Stimulated activated CD4-positive, alpha-beta T cell treated with anti-CD3 and anti-CD28 coated beads, TNF-alpha, amount 100 ng/mL, for 1 hour (primary cell): ENCODE measurements at regions not wholly inside any gene's neighbourhood (a gene's known extent, or its start where the extent isn't known, plus 50 kb on each side); places are given as distances from the start of the nearest gene placed in this dataset.
"Not testable (repeated sequence)": the region's sequence is repeated elsewhere in the genome, so short reads cannot be mapped to it uniquely, and the experiment has no call there.

Experiments used
- DNase-seq, 3 donors: peaks; one replicate each; pipeline ENCODE4 v3.0.0-alpha.2; 2020; ENCODE audit warnings: low read depth in 3 of 3, low spot score in 1 of 3

DNA sequence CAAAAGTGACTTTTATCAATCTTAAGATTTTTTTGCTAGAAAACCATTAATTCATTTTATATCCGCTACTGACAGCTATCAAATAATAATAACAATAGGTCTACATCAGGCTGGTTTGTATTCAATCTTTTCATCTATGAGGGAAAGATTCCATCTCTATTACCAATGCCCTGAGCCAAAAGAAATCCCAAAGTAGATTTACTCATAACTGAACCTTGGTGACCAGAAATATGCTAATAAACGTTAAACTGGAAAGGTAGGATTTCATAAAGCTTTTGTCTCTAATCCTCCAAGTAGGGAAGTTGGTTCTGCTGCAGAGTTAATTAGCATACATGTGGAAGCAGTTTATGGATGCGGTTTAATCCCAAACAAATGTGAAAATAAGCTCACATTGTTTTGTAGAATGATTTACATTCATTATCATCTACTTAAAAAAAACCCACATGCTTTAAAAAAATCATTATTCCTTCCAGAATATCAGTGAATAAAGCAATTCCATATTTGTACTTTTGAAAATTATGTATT lies 715.5 kb downstream of the CETN3 start:
- no peak for DNase-seq

DNA sequence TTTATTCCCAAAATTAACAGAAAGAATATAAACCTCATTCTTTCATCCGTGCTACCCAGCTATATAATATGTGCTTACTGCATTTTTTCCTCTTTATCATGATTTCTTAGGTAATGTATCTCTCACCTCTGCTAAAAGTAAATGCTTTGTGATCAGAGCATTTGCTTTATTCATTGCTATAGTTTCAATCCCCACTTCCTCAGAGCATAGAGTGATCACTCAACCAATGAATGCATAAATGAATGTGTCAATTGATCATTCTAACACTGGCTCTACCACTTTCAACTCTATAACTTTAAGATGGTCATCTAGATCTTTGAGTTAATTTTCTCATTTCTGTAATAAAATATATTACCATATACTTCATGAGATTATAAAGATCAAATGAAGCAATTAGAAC lies 719.2 kb downstream of the CETN3 start:
- DNase-seq, result no peak

DNA sequence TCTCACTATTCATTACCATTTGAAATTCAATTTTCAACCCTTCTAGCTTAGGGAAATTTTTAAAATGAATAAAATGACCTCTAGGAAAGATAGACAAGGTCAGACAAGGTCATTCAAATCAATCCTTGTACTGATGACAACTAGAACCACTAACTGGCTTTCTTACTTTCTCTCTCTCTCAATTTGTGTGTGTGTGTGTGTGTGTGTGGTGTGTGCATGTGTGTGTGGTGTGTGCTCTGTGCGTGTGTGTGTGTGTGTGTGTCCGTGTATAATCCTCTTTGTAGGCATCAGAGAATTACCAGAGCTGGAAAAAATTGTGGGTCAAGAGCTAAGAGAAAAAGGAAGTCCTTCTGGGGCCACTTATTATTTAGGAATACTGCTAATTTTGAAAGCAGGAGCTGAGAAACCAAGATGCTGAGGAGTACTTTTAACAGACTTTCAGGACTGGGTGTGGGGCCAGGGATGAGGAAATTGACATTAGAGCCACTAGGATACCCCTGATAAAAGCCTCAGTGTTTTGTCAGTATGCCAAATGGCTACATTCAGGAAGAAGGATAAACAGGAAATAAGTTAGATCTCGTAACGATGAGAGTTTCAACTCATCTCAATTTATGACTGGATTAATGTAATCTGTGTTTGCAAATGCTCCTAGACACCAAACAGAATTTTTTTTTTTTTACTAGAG lies 723.3 kb downstream of the CETN3 start:
- no peak for DNase-seq

DNA sequence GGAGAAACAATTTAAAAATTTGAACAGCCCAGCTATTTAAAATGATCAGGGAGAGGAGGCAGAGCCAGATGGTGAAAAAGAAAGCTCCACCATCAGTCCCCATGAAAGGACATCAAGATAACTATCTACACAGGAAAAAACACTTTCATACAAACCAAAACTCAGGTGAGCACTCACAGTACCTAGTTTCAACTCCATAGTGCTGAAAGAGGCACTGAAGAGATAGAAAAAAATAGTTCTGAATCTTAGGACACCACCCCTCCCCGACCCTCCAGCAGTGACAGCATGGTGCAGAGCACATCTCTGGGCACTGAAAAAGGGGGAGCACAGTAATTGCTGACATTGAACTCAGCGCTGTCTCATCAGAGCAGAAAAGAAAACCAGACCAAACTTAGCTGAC lies 732.9 kb downstream of the CETN3 start:
- no peak for DNase-seq

DNA sequence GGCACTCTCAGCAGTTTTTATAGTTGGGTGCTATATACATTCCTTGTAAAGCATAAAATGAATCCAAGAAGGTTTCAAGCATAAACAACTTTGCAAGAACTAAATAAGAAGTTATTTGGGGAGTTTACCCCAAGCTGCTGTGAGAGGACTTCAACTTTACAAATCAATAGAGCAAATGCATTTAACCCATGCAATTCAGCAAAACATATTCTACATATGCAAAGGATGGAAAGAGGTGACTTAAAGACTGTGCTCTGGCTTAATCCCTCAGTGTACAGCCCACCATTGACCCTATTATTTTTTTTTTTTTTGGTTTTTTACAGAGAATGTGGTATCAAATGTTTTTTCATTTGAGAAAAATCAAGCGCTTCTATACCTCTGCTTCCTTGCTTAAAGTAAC lies 736.5 kb downstream of the CETN3 start:
- DNase-seq, result no peak

DNA sequence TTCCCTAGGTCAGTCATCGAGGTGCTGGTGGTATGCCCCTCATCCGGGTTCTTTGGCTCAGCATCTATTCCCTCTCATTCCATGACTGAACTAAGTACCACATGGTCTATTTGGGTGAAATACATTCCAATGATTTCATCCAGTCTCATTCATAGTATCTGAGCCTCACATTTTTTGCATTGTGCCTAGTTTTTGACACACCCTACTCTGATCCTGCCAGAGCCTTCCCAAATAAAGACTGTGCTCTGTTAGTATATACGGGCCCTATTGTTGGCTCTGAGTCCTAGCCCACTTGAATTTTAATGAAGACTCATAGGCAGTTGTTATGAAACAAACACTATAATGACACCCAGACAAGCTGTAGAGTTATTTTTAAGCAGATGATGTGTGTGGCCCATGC lies 740.7 kb downstream of the CETN3 start:
- DNase-seq, result no peak

DNA sequence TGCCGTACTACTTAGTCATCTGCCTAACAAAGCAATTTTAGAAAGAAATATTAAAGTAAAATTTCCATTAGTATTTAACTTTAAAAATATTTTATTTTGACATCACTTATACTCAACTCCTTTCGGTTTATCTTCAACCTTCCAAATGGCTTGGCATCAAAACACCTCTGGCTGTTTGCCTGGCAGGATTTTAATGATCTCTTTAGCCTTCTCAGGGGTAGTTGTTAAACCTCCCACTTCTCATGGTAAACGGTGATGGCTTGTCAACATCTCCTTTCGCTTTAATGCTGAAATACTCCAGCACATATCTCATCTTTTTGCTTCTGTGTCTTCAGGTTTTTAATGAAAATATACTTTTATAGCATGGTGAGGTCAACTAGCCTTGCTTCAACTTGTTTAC lies 747.1 kb downstream of the CETN3 start:
- no peak for DNase-seq

DNA sequence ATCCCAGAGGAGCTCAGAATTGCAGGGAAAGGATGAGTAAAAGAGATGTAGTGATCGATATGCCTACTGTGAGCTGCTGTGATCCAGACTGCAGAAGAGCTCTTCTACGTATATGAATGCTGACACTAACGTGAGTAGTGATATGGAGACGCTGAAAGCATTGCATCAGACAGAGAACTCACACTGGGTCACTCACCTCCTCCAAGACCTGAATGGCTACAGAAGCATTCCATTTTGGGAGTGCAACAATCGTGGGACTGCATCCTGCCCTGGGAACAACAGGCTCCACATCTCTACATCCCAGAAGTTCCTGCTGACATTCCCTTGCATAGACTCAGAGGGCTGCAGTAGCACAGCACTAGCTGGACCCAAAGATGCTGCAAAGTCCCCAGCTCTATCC lies 755.9 kb upstream of the MEF2C start:
- DNase-seq, result no peak

DNA sequence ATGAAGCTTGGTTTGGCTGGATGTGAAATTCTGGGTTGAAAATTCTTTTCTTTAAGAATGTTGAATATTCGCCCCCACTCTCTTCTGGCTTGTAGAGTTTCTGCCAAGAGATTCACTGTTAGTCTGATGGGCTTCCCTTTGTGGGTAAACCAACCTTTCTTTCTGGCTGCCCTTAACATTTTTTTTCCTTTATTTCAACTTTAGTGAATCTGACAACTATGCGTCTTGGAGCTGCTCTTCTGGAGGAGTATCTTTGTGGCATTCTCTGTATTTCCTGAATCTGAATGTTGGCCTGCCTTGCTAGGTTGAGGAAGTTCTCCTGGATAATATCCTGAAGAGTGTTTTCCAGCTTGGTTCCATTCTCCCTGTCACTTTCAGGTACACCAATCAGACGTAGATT lies 751.2 kb upstream of the MEF2C start:
- not testable (repeated sequence) for DNase-seq

DNA sequence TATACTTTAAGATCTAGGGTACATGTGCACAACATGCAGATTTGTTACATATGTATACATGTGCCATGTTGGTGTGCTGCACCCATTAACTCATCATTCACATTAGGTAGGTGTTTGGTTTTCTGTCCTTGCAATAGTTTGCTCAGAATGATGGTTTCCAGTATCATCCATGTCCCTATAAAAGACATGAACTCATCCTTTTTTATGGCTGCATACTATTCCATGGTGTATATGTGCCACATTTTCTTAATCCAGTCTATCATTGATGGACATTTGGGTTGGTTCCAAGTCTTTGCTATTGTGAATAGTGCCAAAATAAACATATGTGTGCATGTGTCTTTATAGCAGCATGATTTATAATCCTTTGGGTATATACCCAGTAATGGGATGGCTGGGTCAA lies 747.1 kb upstream of the MEF2C start:
- DNase-seq, result not testable (repeated sequence)

DNA sequence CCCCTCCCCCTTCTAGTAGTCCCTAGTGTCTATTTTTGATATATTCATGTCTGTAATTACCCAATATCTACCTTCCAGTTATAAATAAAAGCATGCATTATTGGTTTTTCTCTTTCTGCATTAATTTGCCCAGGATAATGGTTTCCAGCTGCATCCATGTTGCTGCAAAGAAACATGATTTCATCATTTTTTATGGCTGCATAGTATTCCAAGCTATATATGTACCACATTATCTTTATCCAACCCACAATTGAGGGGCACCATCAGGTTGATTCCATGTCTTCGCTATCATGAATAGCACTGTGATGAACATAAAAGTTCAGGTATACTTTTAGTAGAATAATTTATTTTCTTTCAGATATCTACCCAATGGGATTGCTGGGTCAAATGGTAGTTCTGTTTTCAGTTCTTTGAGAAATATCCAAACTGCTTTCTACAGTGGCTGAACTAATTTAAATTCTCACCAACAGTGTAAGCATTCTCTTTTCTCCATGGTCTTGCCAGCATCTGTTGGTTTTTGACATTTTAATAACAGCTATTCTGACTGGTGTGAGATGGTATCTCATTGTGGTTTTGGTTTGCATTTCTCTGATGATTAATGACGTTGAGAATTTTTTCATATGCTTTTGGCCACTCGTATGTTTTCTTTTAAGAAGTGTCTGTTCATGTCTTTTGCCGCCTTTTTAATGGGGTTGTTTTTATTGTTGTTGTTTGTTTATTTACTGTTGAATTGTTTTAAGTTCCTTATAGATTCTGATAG lies 746.1 kb upstream of the MEF2C start:
- no peak for DNase-seq

DNA sequence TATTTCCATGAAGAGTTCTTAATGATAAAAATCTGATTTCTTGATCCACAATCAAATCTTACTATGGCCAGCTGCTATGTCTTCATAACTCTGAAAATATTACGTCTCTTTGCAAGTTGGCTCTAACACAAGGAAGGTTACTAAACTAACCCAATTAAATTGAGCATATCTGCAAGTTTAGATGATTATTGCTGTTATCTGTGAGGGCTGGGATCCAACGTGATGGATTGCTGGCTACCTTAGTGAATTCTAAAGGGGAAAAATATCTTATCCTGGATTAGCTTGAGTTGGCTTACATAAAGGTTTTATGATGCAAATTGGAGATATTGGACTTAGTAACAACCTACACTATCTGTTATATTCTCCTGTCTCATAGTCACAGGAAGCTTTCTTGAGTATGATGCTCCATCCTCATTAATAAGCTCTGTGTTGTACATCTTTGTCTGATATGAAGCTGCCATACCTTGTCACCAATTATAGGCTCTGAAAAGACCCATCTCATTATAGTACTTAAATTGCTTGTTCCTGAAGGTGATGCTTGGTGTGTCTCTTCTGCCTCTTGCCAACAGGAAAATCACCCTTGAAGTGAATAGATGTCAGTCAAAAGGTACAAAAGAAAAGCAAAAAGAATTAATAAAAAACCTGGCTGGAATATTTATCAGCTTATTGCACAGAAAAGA lies 733.0 kb upstream of the MEF2C start:
- DNase-seq, result no peak

DNA sequence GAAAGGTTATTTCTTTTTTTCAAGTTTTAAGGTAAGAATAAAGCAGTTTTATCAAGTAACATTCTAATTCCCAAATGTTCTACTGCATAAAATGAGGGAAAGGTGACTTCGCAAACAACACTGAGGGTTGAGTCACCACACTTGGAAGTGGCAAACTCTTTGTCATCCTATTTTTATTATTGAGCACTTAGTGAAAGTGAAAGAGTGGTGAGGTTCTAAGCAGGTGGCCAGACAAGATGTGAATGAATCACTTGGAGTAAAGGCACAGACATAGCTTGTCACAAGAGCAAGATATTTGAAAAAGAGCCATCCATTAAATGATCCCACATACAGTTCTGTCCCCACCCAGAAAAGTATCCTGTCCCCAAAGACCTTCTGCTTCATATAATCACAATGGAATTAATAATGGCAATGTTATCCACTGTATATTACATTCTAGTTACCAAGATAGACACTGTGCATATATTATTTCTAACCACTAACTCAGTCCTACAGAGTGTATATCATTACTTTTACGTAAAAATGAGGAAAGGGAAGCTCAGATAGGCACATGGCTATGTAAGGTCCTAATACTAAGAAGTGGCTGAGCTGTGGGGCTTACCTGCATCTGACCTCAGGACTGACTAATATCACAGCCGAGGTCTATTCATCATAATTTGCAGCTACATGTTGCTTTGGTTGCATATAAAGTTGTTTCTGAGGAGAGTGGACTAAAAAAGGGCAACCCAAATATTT lies 730.4 kb upstream of the MEF2C start:
- no peak for DNase-seq

DNA sequence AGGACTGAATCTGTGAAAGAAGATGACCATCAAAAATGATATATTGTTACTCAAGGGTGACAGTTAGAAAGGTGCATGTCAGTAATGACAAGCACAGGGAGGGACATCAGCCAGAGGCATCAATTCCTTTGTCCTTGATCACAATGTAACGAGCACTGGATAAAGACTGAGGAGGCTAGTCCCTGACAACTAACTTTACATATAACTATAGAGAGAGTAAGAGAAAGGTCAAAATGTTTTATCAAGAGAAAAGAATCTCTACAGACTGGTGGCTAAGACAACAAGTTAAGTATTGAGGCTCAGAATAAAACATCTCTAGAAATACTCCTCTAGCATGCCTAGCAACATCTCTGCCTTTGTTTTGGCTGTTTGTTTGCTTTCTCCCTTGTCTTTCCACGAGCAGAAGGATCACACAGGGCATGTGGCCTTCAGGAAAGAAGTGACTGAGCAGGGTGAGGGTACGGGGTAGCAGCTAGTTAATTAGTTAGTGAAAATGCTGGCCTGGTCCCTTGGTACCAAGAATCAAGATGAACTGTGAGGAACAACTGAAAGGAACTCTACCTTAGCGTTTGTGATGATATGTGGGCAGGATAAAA lies 724.1 kb upstream of the MEF2C start:
- DNase-seq, result no peak

DNA sequence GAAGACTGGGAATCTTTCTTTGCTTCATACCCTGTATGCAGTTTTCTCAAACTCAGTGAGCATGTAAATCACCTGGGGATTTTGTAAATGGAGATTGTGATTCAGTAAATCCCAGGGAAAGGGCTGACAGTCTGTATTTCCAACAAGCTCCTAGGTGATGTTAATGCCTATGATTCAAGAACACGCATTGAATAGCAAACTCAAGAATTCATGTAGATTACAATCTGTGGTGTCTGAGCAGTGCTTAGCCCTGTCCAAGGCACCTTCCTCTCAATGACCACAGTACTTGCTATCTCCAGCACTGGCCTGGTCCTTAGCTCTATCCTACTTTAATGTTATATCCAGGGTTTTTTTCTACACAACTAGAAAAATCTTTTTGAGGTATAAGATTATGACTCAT lies 721.4 kb upstream of the MEF2C start:
- no peak for DNase-seq

DNA sequence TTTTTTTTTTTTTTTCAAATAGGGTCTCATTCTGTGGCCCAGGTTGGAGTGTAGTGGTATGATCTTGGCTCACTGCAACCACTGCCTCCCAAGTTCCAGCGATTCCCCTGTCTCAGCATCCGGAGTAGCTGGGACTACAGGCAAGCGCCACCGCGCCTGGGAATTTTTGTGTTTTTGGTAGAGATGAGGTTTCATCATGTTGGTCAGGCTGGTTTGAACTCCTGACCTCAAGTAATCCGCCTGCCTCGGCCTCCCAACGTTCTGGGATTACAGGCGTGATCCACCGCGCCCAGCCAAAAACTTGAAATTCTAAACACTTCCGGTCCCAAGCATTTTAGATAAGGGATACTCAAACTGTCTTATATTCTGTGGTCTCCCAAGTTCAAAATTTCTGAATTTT lies 718.9 kb upstream of the MEF2C start:
- DNase-seq, result no peak

DNA sequence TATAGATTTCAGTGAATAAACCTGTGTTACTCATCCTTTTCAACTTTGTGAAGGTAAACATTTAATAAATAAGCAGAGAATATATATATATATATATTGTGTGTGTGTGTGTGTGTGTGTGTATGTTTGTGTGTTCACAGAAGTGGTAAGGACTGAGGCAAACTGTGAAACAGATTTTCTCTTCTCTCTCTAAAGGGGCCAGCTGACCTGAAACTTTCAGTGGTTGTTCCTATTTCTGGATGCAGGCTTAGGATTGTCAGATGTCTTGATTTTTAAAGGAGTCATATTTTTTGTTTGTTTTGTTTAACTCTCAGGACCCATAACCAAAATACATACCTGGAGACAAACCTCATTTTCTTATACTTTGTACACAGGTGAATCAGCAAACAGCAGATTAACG lies 714.9 kb upstream of the MEF2C start:
- DNase-seq, result no peak

DNA sequence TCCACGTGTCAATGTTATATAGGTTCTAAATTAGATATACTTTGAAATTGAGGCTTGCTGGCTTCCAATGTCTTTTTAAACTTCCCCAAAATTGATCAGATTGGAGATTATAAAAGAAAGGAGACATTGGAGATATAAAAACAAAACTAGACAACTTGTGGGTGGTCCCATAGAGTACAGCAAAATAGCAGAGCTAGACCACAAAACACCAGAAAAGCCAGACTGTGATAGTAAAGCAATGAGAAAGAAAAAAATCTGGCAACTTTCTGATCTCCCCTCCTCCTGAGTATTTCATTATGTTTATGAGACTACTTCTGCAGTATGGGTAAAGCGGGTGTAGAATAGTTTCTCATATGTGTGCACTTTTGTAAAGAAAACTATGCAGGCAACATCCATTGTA lies 713.8 kb upstream of the MEF2C start:
- no peak for DNase-seq

DNA sequence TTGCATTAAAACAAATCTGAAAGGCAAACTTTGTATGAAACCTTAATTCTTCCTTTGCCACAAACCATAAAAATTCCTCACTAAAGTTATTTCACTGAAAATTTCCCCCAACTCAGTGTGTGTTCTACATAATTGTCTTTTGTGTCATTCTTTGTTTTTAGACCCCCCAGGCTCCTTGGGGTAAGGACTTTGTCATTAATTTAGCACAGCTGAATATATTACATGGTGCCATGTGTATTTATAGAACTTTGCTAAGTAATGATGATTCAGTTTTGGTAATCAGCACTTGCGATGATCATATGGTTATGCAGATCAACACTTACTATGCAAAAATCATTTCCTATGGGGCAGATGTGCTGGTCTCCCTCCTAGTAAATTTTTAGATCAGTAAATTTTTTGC lies 712.1 kb upstream of the MEF2C start:
- DNase-seq, result no peak

DNA sequence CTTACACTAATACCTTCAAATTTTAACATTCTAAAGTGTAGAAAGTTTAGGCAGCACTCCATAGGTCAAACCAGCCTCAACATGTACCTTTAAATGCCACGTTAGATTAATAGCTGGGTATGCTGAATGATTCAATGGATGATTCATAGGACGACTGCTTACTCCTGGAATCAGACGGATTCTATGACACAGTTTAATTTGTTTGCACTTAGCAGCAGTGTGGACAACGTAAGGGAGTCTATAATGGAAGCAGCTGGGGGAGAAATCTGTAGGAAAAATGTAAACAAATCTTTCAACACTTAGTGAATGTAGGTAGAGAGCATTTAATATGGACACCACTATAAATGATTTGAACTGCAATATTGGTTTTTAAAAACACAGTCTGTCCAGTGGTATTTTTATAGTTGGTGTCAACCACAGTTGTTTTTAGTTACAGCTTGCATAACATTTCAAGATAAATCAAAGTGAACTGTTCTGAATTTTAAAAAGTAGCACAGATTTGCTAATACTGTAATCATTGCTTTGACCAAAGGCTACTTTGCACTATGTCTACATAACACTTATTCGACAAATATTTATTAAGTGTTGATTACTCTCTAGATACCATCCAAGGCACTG lies 701.5 kb upstream of the MEF2C start:
- DNase-seq, result no peak

DNA sequence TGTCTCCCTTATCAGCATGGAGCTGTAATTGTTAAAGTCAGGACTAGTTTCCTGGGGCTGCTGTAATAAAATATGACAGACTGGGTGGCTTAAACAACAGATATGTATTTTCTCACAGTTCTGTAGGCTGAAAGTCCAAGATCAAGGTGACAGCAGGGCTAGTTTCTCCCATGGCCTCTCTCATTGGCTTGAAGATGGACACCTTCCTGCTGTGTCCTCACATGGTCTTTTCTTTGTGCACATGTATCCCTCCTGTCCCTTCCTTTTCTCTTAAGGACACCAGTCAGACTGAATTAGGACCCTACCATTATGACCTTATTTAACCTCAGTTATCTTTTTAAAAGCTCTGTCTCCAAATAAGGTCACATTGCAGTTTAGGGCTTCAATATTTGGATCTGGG lies 700.5 kb upstream of the MEF2C start:
- no peak for DNase-seq
